ENCODE measurements at regions not wholly inside any gene's neighbourhood (a gene's known extent, or its start where the extent isn't known, plus 50 kb on each side); places are given as distances from the start of the nearest gene placed in this dataset.

DNA sequence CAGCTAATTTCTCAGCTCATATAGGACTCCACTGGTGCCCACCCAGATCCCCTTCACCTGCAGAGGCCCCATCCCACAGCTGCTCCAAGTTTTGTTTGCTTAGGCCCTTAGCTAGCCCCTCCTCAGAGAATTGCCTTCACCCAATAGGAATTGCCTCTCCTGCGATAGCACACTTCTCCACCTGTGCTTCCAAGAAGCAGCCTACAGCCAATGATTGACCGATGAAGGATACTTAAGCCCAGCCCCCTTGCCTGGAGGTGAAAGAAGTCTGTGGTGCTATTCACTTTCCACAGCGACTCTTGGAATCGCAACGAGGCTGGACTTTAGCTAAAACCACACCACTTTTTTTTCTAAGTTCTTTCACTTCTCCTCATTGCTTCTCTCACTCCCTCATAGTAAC is 353.2 kb upstream of the BTBD3 start:
- Histone ChIP-seq H3K27ac (replicated peaks) (no peak overlapping the region), H3K4me1 (no peaks in the 10 kb centered on the region), H3K27me3 (ENCODE audit: low read depth) (no peaks in the 10 kb centered on the region), H3K4me3 (no peak overlapping the region), H3K9me3 (replicated peaks) (no peaks in the 10 kb centered on the region), H3K36me3 (no peaks in the 10 kb centered on the region)
- TF ChIP-seq, protein P1, sequence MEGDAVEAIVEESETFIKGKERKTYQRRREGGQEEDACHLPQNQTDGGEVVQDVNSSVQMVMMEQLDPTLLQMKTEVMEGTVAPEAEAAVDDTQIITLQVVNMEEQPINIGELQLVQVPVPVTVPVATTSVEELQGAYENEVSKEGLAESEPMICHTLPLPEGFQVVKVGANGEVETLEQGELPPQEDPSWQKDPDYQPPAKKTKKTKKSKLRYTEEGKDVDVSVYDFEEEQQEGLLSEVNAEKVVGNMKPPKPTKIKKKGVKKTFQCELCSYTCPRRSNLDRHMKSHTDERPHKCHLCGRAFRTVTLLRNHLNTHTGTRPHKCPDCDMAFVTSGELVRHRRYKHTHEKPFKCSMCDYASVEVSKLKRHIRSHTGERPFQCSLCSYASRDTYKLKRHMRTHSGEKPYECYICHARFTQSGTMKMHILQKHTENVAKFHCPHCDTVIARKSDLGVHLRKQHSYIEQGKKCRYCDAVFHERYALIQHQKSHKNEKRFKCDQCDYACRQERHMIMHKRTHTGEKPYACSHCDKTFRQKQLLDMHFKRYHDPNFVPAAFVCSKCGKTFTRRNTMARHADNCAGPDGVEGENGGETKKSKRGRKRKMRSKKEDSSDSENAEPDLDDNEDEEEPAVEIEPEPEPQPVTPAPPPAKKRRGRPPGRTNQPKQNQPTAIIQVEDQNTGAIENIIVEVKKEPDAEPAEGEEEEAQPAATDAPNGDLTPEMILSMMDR (IDR thresholded peaks at IDR 0.05; ENCODE audit: borderline replicate concordance): no peak
- no peak for DNase-seq
- intact Hi-C loops (cut with micrococcal nuclease): no loop called here

DNA sequence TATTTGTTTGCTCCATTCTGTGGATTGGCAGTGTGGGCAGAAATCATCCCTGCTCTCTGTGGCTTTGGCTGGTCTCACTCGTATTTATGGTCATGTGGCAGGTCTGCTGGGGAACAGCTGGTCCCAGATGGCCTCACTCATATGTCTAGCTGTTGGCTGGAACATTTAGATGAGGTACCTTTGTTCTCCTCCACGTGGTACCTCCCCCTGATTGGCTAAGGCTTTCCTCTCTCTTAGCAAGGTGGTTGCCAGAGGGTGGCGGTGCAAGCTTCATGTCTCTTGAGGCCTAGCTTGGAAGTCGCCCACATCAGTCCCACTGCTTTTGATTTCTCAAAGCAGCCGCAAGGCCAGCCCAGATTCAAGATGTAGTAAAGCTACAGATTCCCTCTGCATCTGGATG is 348.5 kb upstream of the BTBD3 start:
- Histone ChIP-seq H3K4me1 (no peaks in the 10 kb centered on the region), H3K27me3 (ENCODE audit: low read depth) (no peaks in the 10 kb centered on the region), H3K36me3 (no peaks in the 10 kb centered on the region), H3K27ac (replicated peaks) (no peak overlapping the region), H3K9me3 (replicated peaks) (no peaks in the 10 kb centered on the region), H3K4me3 (no peak overlapping the region)
- intact Hi-C loops (cut with micrococcal nuclease): no loop called here
- TF ChIP-seq, protein P1 (IDR thresholded peaks at IDR 0.05; ENCODE audit: borderline replicate concordance): no peak
- DNase-seq: no peak

DNA sequence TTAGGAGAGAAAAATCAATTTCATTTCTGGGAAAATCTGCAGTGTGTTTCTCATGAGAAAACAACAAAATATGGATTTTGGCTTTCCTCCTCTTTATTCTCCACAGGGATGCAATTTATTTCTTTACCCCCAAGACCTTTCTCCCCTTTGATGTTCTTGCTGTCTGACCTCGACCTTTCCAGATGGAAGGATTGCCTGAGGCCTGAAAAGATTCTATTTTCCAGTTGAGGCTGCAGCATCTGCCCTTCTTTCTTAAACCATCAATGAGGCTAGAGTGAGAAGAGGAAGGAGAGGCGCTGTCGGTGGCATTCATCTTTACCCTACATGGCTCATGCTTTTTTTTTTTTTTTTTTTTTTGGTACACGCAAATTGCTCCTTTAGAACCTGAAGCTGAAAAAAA is 344.2 kb upstream of the BTBD3 start:
- Histone ChIP-seq H3K27me3 (ENCODE audit: low read depth) (no peaks in the 10 kb centered on the region), H3K36me3 (no peaks in the 10 kb centered on the region), H3K4me1 (no peaks in the 10 kb centered on the region), H3K9me3 (replicated peaks) (peaks cover 4% of the 10 kb centered on the region), H3K27ac (replicated peaks) (no peak overlapping the region), H3K4me3 (no peak overlapping the region)
- intact Hi-C loops (cut with micrococcal nuclease): no loop called here
- TF ChIP-seq, protein P1 (IDR thresholded peaks at IDR 0.05; ENCODE audit: borderline replicate concordance): no peak
- DNase-seq: no peak

DNA sequence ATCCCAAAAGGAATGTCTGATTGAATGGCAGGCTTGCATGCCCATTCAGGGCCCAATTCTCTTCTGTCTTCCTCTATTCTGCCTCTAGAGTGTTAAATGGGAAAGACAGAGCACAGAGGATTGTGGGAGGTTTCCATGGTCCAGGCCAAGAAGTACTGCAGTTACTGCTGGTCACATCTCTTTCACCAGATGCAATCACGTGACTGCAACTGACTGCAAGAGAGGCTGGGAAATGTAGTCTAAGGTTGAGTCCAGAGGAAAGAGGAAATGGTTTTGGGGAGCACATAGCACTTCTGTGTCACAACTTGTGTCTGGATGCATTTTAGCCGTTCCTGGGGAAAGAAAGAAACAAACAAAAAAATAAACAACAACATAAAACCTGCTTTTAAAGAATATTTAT is 336.4 kb upstream of the BTBD3 start:
- Histone ChIP-seq H3K4me1 (no peaks in the 10 kb centered on the region), H3K9me3 (replicated peaks) (peaks cover 4% of the 10 kb centered on the region), H3K27ac (replicated peaks) (no peak overlapping the region), H3K27me3 (ENCODE audit: low read depth) (no peaks in the 10 kb centered on the region), H3K36me3 (no peaks in the 10 kb centered on the region), H3K4me3 (no peak overlapping the region)
- no peak for DNase-seq
- intact Hi-C loops (cut with micrococcal nuclease): no loop called here
- TF ChIP-seq, protein P1 (IDR thresholded peaks at IDR 0.05; ENCODE audit: borderline replicate concordance): no peak

DNA sequence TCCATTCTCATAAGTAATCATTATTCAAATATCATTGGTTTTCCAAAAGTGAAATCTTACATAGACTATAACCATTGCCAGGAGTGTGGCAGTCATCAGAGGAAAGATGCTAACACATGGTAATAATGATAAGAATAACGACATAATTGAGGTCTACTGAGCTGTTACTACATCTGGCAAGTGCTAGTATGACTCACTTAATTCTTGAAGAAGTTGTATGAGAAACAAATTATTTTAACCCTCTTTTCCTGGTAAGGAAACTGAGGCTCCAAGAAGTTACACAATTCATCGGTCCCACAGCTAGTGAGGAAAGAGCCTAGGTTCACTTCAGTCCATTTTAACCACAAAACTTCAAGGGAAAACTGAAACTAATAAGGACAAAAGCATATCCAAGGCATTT is 335.6 kb upstream of the BTBD3 start:
- intact Hi-C loops (cut with micrococcal nuclease): no loop called here
- no peaks in the 10 kb centered on the region for H3K27me3 ChIP-seq (ENCODE audit: low read depth)
- H3K36me3 ChIP-seq: no peaks in the 10 kb centered on the region
- no peak overlapping the region for H3K27ac ChIP-seq (replicated peaks)
- no peak overlapping the region for H3K4me3 ChIP-seq
- DNase-seq: no peak
- TF ChIP-seq, protein P1 (IDR thresholded peaks at IDR 0.05; ENCODE audit: borderline replicate concordance): no peak
- H3K9me3 ChIP-seq (replicated peaks): peaks cover 4% of the 10 kb centered on the region
- H3K4me1 ChIP-seq: no peaks in the 10 kb centered on the region
